ENCODE measurements at regions not wholly inside any gene's neighbourhood (a gene's known extent, or its start where the extent isn't known, plus 50 kb on each side); places are given as distances from the start of the nearest gene placed in this dataset.
"Not testable (repeated sequence)": the region's sequence is repeated elsewhere in the genome, so short reads cannot be mapped to it uniquely, and the experiment has no call there.

GRCh38 chr3:102926618-102927017 lies 491.8 kb downstream of the ZPLD1 start:
- no peak for DNase-seq

- DNase-seq, result no peak
Measured at GRCh38 chr3:102933377-102933776, 498.6 kb downstream of the ZPLD1 start.

- no peak for DNase-seq
Measured at GRCh38 chr3:102936511-102937045, 501.8 kb downstream of the ZPLD1 start.

GRCh38 chr3:102941786-102942185 lies 507.0 kb downstream of the ZPLD1 start:
- no peak for DNase-seq

GRCh38 chr3:102946445-102946844 lies 511.6 kb downstream of the ZPLD1 start:
- not testable (repeated sequence) for DNase-seq

- DNase-seq, result no peak
Measured at GRCh38 chr3:102972350-102972749, 537.5 kb downstream of the ZPLD1 start.

- DNase-seq, result no peak
Measured at GRCh38 chr3:102974333-102974732, 539.5 kb downstream of the ZPLD1 start.

GRCh38 chr3:102979191-102979590 lies 544.4 kb downstream of the ZPLD1 start:
- DNase-seq, result no peak

- no peak for DNase-seq
Measured at GRCh38 chr3:102979682-102980354, 545.0 kb downstream of the ZPLD1 start.

GRCh38 chr3:102980355-102980696 lies 545.5 kb downstream of the ZPLD1 start:
- no peak for DNase-seq

GRCh38 chr3:103002425-103003176 lies 567.8 kb downstream of the ZPLD1 start:
- DNase-seq, result no peak

- DNase-seq, result no peak
Measured at GRCh38 chr3:103006526-103007183, 571.8 kb downstream of the ZPLD1 start.

- no peak for DNase-seq
Measured at GRCh38 chr3:103009609-103010008, 574.8 kb downstream of the ZPLD1 start.

GRCh38 chr3:103025880-103026279 lies 591.1 kb downstream of the ZPLD1 start:
- no peak for DNase-seq

GRCh38 chr3:103033841-103034240 lies 599.0 kb downstream of the ZPLD1 start:
- DNase-seq, result no peak

- no peak for DNase-seq
Measured at GRCh38 chr3:103047640-103048039, 612.8 kb downstream of the ZPLD1 start.

GRCh38 chr3:103048068-103048722 lies 613.4 kb downstream of the ZPLD1 start:
- peak; percentile 27 for DNase-seq

- peak; percentile 4 for DNase-seq
Measured at GRCh38 chr3:103052236-103052830, 617.5 kb downstream of the ZPLD1 start.

- no peak for DNase-seq
Measured at GRCh38 chr3:103055021-103055520, 620.3 kb downstream of the ZPLD1 start.

- DNase-seq, result no peak
Measured at GRCh38 chr3:103056542-103056941, 621.7 kb downstream of the ZPLD1 start.

GRCh38 chr3:103057003-103057402 lies 622.2 kb downstream of the ZPLD1 start:
- DNase-seq, result no peak

- no peak for DNase-seq
Measured at GRCh38 chr3:103057487-103057886, 622.7 kb downstream of the ZPLD1 start.

GRCh38 chr3:103059432-103059831 lies 624.6 kb downstream of the ZPLD1 start:
- no peak for DNase-seq
